ENCODE measurements at regions not wholly inside any gene's neighbourhood (a gene's known extent, or its start where the extent isn't known, plus 50 kb on each side); places are given as distances from the start of the nearest gene placed in this dataset.

GRCh38 chr6:3540253-3540820 lies 83.5 kb upstream of the SLC22A23 start:
- TF ChIP-seq, protein P1, sequence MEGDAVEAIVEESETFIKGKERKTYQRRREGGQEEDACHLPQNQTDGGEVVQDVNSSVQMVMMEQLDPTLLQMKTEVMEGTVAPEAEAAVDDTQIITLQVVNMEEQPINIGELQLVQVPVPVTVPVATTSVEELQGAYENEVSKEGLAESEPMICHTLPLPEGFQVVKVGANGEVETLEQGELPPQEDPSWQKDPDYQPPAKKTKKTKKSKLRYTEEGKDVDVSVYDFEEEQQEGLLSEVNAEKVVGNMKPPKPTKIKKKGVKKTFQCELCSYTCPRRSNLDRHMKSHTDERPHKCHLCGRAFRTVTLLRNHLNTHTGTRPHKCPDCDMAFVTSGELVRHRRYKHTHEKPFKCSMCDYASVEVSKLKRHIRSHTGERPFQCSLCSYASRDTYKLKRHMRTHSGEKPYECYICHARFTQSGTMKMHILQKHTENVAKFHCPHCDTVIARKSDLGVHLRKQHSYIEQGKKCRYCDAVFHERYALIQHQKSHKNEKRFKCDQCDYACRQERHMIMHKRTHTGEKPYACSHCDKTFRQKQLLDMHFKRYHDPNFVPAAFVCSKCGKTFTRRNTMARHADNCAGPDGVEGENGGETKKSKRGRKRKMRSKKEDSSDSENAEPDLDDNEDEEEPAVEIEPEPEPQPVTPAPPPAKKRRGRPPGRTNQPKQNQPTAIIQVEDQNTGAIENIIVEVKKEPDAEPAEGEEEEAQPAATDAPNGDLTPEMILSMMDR (IDR thresholded peaks at IDR 0.05), result no peak
- no peak for TF ChIP-seq POLR2AphosphoS5 (IDR thresholded peaks at IDR 0.05)

Measured in prostate gland (tissue), 2 donors.